Liver (tissue), 8 donors: ENCODE measurements at regions not wholly inside any gene's neighbourhood (a gene's known extent, or its start where the extent isn't known, plus 50 kb on each side); places are given as distances from the start of the nearest gene placed in this dataset.

Experiments
- DNase-seq: peaks from one replicate; pipeline ENCODE4 v3.0.0-alpha.2; 2017; ENCODE audit warnings: low spot score
- H3K27ac ChIP-seq, 2 donors: one replicate each; pipeline ENCODE4 v1.7.0; 2013; ENCODE audit warnings: inconsistent platforms in 2 of 2, low read length in 2 of 2, control low read depth in 1 of 2, low read depth in 1 of 2, mild to moderate bottlenecking in 1 of 2
- H3K27me3 ChIP-seq, 4 donors: one replicate each; pipeline versions ENCODE4 v1.6.1 to v1.7.0; 2013; ENCODE audit warnings: low read length in 3 of 4, inconsistent platforms in 1 of 4, mild to moderate bottlenecking in 1 of 4, moderate library complexity in 1 of 4; ENCODE audit not compliant: control insufficient read depth in 4 of 4, insufficient read depth in 4 of 4
- H3K36me3 ChIP-seq, 4 donors: one replicate each; pipeline versions ENCODE4 v1.6.1 to v1.7.0; 2013; ENCODE audit warnings: low read length in 3 of 4, mild to moderate bottlenecking in 3 of 4, low read depth in 1 of 4, moderate library complexity in 1 of 4; ENCODE audit not compliant: control insufficient read depth in 4 of 4, insufficient read depth in 3 of 4
- H3K4me1 ChIP-seq, 4 donors: one replicate each; pipeline versions ENCODE4 v1.6.1 to v1.7.0; 2013; ENCODE audit warnings: low read length in 3 of 4, mild to moderate bottlenecking in 3 of 4, moderate library complexity in 1 of 4; ENCODE audit not compliant: control insufficient read depth in 4 of 4, insufficient read depth in 4 of 4
- H3K4me3 ChIP-seq, 3 donors: one replicate each; pipeline versions ENCODE4 v1.6.1 to v1.7.0; 2013; ENCODE audit warnings: low read length in 3 of 3, control low read depth in 1 of 3, low read depth in 1 of 3, mild to moderate bottlenecking in 1 of 3
- H3K9ac ChIP-seq, 2 donors: one replicate each; pipeline ENCODE4 v1.7.0; 2013; ENCODE audit warnings: low read length in 2 of 2, mild to moderate bottlenecking in 2 of 2, moderate library complexity in 2 of 2, control low read depth in 1 of 2, low read depth in 1 of 2
- H3K9me3 ChIP-seq, 4 donors: one replicate each; pipeline versions ENCODE4 v1.6.1 to v1.7.0; 2013; ENCODE audit warnings: low read length in 3 of 4; ENCODE audit not compliant: control insufficient read depth in 4 of 4
- ATF3 ChIP-seq: IDR thresholded peaks from 2 replicates; pipeline ENCODE4 v1.6.1; 2016; ENCODE audit warnings: antibody characterized with exemption
- CTCF ChIP-seq: fragments of 150-350 bp; IDR thresholded peaks from 2 replicates; pipeline ENCODE4 v1.5.1; 2017; ENCODE audit warnings: improper control_type of control experiment, low read depth, low read length; ENCODE audit not compliant: missing input control
- EGR1 ChIP-seq, 2 donors: IDR thresholded peaks; 2 replicates each; pipeline ENCODE4 v1.6.1; 2016 to 2018; ENCODE audit warnings: antibody characterized with exemption in 2 of 2, low read depth in 2 of 2
- FOXA2 ChIP-seq: IDR thresholded peaks from 2 replicates; pipeline ENCODE4 v1.6.1; 2016; ENCODE audit warnings: antibody characterized with exemption
- GABPA ChIP-seq, 2 donors: IDR thresholded peaks in 1 of 2; conservative IDR thresholded peaks in 1 of 2; 2 replicates each; pipeline ENCODE4 v1.6.1; 2016; ENCODE audit warnings: antibody characterized with exemption in 2 of 2, mild to moderate bottlenecking in 1 of 2, moderate library complexity in 1 of 2
- HNF4A ChIP-seq, 2 donors: conservative IDR thresholded peaks; 2 replicates each; pipeline ENCODE4 v1.6.1; 2016; ENCODE audit warnings: antibody characterized with exemption in 2 of 2, mild to moderate bottlenecking in 2 of 2
- JUND ChIP-seq, 2 donors: IDR thresholded peaks; 2 replicates each; pipeline ENCODE4 v1.6.1; 2016; ENCODE audit warnings: antibody characterized with exemption in 2 of 2
- MAX ChIP-seq: IDR thresholded peaks from 2 replicates; pipeline ENCODE4 v1.6.1; 2016; ENCODE audit warnings: antibody characterized with exemption
- RAD21 ChIP-seq, 2 donors: IDR thresholded peaks; 2 replicates each; pipeline ENCODE4 v1.6.1; 2016; ENCODE audit warnings: antibody characterized with exemption in 2 of 2, mild to moderate bottlenecking in 2 of 2
- REST ChIP-seq: IDR thresholded peaks from 2 replicates; pipeline ENCODE4 v1.6.1; 2016; ENCODE audit warnings: antibody characterized with exemption, mild to moderate bottlenecking
- RXRA ChIP-seq, 2 donors: IDR thresholded peaks; 2 replicates each; pipeline ENCODE4 v1.6.1; 2017 to 2018; ENCODE audit warnings: antibody characterized with exemption in 2 of 2, mild to moderate bottlenecking in 1 of 2
- SP1 ChIP-seq: IDR thresholded peaks from 2 replicates; pipeline ENCODE4 v1.6.1; 2018; ENCODE audit warnings: antibody characterized with exemption, mild to moderate bottlenecking
- YY1 ChIP-seq: IDR thresholded peaks from 2 replicates; pipeline ENCODE4 v1.6.1; 2016; ENCODE audit warnings: antibody characterized with exemption, mild to moderate bottlenecking
- ZBTB33 ChIP-seq: IDR thresholded peaks from 2 replicates; pipeline ENCODE4 v1.6.1; 2016; ENCODE audit warnings: antibody characterized with exemption
- WGBS: extraction: QIAGEN DNeasy Blood & Tissue Kit; methylation state at CpG from one replicate; pipeline ENCODE4 v1.1.7; 2013; 5-methylcytosine and 5-hydroxymethylcytosine counted together
- donor health status: healthy.
- donor health status: healthy.
- donor health status: healthy.
- donor health status: healthy.
- donor health status: healthy.

- no peak for TF ChIP-seq CTCF
- TF ChIP-seq YY1: peak; percentile 58
- TF ChIP-seq RAD21 (IDR thresholded peaks at IDR 0.05): peak; percentile 12 to 45
- TF ChIP-seq MAX: peak; percentile 56
- peak in 1 of 2 donors; percentile 12 for TF ChIP-seq JUND (IDR thresholded peaks at IDR 0.05)
- peak; percentile 52 for TF ChIP-seq REST
- peak; percentile 30 to 74 for TF ChIP-seq RXRA (IDR thresholded peaks at IDR 0.05)
- TF ChIP-seq HNF4A (conservative IDR thresholded peaks at IDR 0.05): peak; percentile 80 to 90
- TF ChIP-seq GABPA (IDR thresholded peaks at IDR 0.05 in 1 of 2, conservative IDR thresholded peaks at IDR 0.05 in 1 of 2): no peak
- TF ChIP-seq SP1: peak; percentile 62
- TF ChIP-seq ATF3: no peak
- no peaks in the 10 kb centered on the region for H3K9me3 ChIP-seq
- no peaks in the 10 kb centered on the region for H3K27me3 ChIP-seq
- H3K27ac ChIP-seq: no peak overlapping the region
- H3K36me3 ChIP-seq: no peaks in the 10 kb centered on the region
- WGBS: 44% methylated on average over 7 of the region's 7 CpGs
- H3K9ac ChIP-seq: no peak overlapping the region
- no peak overlapping the region for H3K4me3 ChIP-seq
- DNase-seq: no peak
- H3K4me1 ChIP-seq: peaks cover 2 to 8% (median 4%) of the 10 kb centered on the region in 4 donors
Observed at GRCh38 chr6:87755708-87756671, 54.0 kb upstream of the AKIRIN2 start.

- no peak overlapping the region for H3K27ac ChIP-seq
- no peak for TF ChIP-seq REST
- TF ChIP-seq SP1: no peak
- no peak for TF ChIP-seq ZBTB33
- TF ChIP-seq CTCF: no peak
- TF ChIP-seq EGR1 (IDR thresholded peaks at IDR 0.05; ENCODE audit: low read depth in 2 of 2): no peak
- TF ChIP-seq HNF4A (conservative IDR thresholded peaks at IDR 0.05): no peak
- no peak for TF ChIP-seq ATF3
- no peak for TF ChIP-seq RXRA (IDR thresholded peaks at IDR 0.05)
- TF ChIP-seq FOXA2: no peak
- TF ChIP-seq GABPA (IDR thresholded peaks at IDR 0.05 in 1 of 2, conservative IDR thresholded peaks at IDR 0.05 in 1 of 2): no peak
- H3K27me3 ChIP-seq: no peaks in the 10 kb centered on the region
- no peaks in the 10 kb centered on the region for H3K36me3 ChIP-seq
- no peak for DNase-seq
- H3K9me3 ChIP-seq: no peaks in the 10 kb centered on the region
- no peak overlapping the region for H3K9ac ChIP-seq
- WGBS: 92% methylated on average over 1 of the region's 1 CpG
- H3K4me3 ChIP-seq: no peak overlapping the region
- peaks cover 2 to 8% (median 4%) of the 10 kb centered on the region in 4 donors for H3K4me1 ChIP-seq
Observed at GRCh38 chr6:87754828-87755227, 52.8 kb upstream of the AKIRIN2 start.
